GM18861 (cell line): ENCODE measurements at regions not wholly inside any gene's neighbourhood (a gene's known extent, or its start where the extent isn't known, plus 50 kb on each side); places are given as distances from the start of the nearest gene placed in this dataset.

ENCODE experiments used
- ATAC-seq: cut with Tn5 transposase; IDR thresholded peaks from one replicate; pipeline ENCODE4 v1.9.1; 2021; ENCODE audit not compliant: unreplicated experiment

- no peak for ATAC-seq
Observed at GRCh38 chr4:13142191-13142590, 341.9 kb downstream of the RAB28 start.

GRCh38 chr4:13137390-13137789, 346.8 kb downstream of the RAB28 start:
- ATAC-seq = no peak

DNA sequence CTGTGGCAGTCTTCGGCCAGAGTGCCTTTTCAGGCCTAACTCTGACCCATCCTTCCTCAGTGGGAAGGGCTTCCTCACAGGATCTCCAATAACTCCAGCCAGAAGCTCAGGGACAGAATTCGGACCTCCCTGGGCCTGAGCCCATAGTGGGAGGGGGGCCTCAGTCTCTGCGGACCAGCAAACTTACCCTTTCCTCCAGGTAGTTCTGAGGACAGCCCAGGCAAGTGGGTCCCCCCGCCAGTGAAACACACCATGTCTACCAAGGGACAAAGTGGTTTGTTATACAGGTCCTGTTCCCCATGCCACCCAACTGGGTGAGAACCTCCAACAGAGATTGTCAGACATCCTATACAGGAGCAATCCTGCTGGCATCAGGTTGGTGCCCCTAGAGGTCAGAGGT, 350.4 kb downstream of the RAB28 start:
- no peak for ATAC-seq

DNA sequence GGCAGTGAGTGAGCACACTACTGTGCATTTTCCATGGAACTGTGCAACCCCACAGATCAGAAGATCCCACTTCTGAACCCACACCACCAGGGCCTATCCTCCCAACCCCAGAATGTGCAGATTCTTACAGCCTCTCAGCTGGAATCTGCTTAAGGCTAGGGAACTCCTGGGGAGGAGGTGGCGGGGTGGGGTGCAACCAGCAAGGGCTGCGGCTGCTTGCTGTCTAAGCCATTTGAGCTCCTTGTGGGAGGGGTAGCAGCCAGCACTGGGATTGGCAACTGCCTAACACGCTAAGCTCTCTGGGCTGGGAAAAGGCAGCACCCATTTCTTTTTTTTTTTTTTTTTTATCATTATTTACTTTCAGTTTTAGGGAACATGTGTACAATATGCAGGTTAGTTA, 353.3 kb downstream of the RAB28 start:
- ATAC-seq = no peak

- no peak for ATAC-seq
Observed at GRCh38 chr4:13129095-13129494, 355.0 kb downstream of the RAB28 start.

GRCh38 chr4:13126976-13127910, 356.9 kb downstream of the RAB28 start:
- ATAC-seq = no peak

- no peak for ATAC-seq
Observed at GRCh38 chr4:13118633-13119032, 365.5 kb downstream of the RAB28 start.

DNA sequence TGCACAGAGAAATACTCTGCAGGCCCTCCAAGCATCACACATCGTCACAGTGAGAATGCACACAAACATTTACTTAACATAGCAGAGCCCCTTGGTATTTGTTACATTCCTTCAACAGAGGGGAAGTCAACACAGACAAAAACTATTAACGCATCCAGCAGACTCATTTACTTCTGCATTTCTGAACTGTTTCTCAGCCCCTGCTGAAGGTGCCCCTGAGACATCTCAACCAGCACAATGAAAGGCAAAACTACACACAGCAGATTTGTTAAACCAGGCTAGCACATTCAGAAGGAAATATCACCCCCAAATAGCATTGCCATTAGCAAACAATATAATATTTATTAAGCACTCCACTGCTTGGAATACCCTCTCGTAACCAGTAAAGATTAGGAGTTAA, 367.0 kb downstream of the RAB28 start:
- no peak for ATAC-seq

DNA sequence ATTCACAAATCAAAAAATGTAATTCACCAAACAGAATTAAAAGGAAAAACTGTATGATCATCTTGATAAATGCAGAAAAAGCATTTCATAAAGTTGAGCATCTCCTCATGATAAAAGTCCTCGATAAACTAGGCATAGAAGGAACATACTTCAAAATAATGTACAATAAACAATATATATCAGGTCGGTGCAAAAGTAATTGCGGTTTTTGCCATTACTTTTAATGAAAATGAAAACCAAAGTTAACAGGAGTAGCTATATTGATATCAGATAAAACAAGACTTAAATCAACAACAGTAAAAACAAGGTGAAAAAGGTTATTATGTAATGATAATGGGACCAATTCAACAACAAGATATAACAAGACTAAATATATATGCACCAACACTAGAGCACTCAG, 372.1 kb downstream of the RAB28 start:
- no peak for ATAC-seq

DNA sequence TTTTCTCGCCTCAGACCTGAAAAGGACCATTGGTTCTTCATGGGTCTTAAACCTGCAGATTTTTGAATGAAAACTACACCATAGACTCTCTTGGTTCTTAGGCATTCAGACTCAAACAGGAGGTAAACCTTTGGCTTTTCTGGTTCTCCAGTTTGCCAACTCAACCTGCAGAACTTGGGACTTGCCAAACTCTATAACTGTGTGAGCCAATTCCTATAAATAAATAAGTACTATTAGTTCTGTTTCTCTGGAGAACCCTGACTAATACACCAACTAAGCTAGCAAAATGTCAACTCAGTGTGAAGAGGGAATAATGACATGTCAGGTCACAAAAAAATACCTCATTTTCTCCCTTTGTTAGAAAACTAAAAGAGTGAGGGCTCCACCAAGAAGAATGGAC, 374.6 kb downstream of the RAB28 start:
- no peak for ATAC-seq

DNA sequence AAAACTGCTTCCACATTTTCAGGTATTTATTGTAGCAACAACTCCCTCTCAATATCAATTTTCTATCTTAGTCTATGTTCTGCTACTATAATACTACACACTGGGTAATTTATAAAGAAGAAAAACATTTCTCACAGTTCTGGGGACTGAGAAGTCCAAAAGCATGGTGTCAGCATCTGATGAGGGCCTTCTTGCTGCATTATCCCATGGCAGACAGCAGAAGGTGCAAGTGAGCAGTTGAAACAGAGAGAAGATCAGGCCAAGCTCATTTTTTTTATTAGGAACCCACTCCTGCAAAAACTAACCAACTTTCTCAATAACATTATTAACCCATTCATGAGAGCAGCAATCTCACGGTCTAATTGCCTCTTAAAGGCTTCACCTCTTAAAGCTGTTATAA, 376.0 kb downstream of the RAB28 start:
- ATAC-seq = no peak

DNA sequence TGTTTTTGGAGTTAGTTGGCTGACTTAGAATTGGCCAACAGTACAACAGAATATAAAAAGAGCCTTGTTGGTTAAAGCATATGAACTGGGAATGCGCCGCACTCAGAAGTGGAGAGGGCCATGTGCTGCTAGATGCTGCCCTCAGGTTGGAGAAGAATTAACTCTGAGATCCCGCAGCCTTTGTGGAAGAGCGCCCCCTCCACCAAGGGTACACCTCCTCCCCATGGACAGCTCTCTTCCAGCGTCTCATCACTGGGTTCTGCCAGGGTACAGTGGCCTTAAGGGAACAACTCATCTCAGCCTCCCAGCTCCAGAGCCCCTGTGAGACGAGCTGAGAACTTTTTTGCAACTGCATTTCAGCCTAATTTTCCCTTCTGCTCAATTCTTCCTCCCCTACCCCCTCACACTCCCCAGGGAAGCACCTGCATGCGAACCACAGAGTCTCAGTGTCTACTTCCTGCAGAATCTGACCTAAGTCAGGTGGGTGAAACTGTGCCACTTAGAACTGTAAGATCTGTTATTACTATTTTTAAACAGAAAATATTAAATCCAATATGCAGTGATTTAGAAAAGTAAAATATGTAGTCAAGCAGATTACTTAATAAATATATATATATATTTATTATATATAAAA, 380.6 kb downstream of the RAB28 start:
- ATAC-seq = no peak

DNA sequence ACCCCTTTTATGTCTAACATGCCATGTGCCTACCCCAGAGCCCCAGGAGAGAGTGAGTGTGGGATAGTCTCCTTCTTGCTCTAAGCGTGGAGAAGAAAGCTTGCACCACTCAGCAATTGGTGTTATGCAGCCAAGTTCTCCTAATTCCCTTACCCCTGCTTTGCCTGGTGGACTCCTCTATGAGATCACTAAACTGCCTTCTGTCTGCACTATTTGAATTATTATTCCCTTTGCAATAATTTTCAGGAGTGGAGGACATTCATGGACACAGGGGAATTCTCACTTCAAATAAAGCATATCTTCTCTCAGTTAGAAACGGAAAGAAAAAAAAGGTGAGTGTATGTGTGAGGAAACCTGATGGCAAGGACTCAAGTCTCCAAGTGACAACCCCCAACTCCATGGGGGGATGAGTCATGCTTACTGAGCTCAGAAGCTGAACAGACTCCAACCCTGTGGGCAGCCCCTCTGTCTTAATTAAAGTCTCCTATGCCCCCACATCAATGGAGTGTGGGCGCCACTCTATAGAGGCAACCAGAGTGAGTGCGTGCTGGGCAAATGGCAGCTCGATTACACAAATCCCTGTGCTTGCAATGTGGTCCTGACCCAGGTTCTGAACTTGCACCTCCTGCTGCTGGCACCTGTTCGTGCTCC, 381.9 kb downstream of the RAB28 start:
- no peak for ATAC-seq

GRCh38 chr4:13097971-13098370, 386.2 kb downstream of the RAB28 start:
- no peak for ATAC-seq

DNA sequence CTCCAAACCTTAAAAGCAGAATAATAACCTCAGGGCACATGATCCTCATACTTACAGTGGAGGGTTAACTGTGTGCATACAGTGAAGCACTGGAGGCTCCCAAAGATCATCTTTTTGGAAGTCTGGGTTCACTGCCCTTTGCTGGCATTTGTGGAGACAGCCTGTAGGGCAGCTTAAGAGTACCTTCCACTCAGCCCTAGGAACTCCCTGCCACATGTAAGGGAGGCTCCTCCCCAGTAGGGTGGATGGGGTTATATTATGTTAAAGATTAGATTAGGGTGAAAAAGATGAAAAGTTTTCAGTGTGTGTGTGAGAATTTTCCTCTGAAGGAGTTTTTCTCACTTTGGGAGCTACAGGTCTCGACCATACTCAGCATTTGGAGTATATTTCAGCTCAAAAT, 388.4 kb downstream of the RAB28 start:
- no peak for ATAC-seq

GRCh38 chr4:13093170-13093569, 391.0 kb downstream of the RAB28 start:
- no peak for ATAC-seq

DNA sequence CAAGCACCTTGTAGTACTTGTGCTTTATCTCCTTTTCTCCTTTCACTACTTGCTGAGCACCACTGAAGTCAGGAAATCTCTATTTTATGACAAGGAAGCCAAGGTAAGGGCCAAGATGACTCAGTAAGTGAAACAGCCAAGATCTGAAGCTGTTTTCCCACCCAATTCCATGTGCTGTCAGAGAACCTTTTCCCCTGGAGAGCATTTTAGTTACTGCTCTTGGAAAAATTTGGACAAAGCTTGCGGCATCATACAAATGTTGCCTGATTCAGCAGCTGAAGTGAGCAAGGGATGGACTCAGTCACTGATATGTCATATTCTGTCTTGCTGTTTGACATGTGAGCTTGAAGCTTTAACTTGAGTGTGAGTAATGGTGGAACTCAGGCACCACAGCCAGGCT, 391.4 kb downstream of the RAB28 start:
- no peak for ATAC-seq

DNA sequence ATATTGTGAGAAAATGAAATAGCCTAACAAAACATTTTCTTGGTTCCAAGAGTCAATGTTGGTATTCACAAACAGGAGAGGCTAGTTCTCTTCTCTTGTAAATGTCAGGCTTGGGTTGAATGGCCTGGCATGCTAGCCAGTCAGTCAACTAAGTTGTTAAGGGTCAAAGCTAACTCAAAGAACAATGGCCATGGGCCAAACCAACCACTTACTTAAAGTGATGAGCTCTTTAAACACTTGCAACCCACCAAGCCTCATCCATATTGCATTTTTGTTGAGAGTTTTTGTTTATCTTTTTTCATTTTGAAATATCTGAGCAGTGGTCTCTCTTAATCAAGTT, 394.5 kb downstream of the RAB28 start:
- ATAC-seq = no peak

- ATAC-seq = no peak
Observed at GRCh38 chr4:13088726-13089658, 395.1 kb downstream of the RAB28 start.

DNA sequence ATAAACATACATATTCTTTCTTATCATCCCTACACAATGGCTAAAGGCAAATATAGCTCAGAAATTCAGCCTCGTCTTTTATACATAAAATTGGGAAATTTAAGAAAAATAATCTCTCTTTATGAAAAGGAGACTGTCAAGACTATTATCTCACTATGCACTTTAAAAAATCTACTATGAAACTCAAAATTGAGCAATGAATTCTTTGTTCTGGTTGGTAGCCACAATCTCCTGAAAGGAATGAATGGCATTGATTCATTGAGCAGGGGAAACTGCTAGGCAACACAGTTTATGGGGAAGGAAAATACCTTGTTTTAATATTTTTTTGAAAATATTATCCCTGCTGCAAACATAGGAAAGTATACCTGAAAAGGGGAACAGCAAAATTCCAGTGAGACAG, 397.1 kb downstream of the RAB28 start:
- no peak for ATAC-seq

DNA sequence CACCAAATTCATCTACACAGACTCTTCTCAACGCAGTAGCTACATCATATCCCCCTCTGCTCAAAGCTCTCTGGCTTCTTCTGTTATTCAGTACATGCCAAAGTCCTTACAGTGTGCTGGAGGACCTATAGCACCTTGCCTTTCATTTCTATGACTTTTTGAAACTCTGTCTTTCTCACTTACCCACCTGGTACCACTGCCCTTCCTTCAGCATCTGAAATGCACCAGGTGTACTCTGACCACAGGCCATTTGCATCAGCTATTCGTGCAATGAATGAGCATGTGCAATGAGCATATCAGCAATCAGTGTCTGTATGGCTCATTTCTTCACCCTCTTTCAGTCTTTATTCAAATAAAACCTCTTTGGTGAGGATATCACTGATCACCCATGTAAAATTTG, 399.9 kb downstream of the RAB28 start:
- ATAC-seq = no peak
